Chondrocyte (in vitro differentiated cells): ENCODE measurements at regions not wholly inside any gene's neighbourhood (a gene's known extent, or its start where the extent isn't known, plus 50 kb on each side); places are given as distances from the start of the nearest gene placed in this dataset.

Source experiments
- DNase-seq: peaks from one replicate; pipeline ENCODE4 v3.0.0; 2021; ENCODE audit warnings: mixed read lengths, low spot score
- H3K27ac Mint-ChIP-seq: one replicate; pipeline ENCODE4 v1.8.0; 2021; ENCODE audit warnings: mild to moderate bottlenecking, moderate library complexity, mixed read lengths; ENCODE audit not compliant: unreplicated experiment
- H3K27me3 Mint-ChIP-seq: 2 replicates; pipeline ENCODE4 v1.8.0; 2021; ENCODE audit warnings: low read depth, mixed read lengths
- H3K36me3 Mint-ChIP-seq: 2 replicates; pipeline ENCODE4 v1.8.0; 2021; ENCODE audit warnings: low read depth, mixed read lengths
- H3K4me1 Mint-ChIP-seq: 2 replicates; pipeline ENCODE4 v1.8.0; 2021; ENCODE audit warnings: low read depth, mild to moderate bottlenecking, mixed read lengths
- H3K4me3 Mint-ChIP-seq: one replicate; pipeline ENCODE4 v1.8.0; 2021; ENCODE audit warnings: mild to moderate bottlenecking, moderate library complexity, mixed read lengths; ENCODE audit not compliant: unreplicated experiment
- H3K9me3 Mint-ChIP-seq: 2 replicates; pipeline ENCODE4 v1.8.0; 2021; ENCODE audit warnings: low read depth, mixed read lengths
- CTCF ChIP-seq: fragments of 200-600 bp; sonication (generic); IDR thresholded peaks from 2 replicates; pipeline ENCODE4 v1.5.0; 2021; ENCODE audit warnings: antibody characterized with exemption, mild to moderate bottlenecking, moderate library complexity

GRCh38 chr4:66655505-66655904 lies 889.8 kb downstream of the CENPC start:
- Mint-ChIP-seq H3K27ac (no peak overlapping the region), H3K9me3 (no peaks in the 10 kb centered on the region), H3K27me3 (no peaks in the 10 kb centered on the region), H3K36me3 (no peaks in the 10 kb centered on the region), H3K4me1 (peaks cover 13% of the 10 kb centered on the region), H3K4me3 (no peak overlapping the region)
- TF ChIP-seq CTCF = no peak
- DNase-seq = no peak

- Mint-ChIP-seq H3K9me3 (no peaks in the 10 kb centered on the region), H3K27ac (peak overlapping the region; percentile 60), H3K4me3 (no peak overlapping the region), H3K27me3 (no peaks in the 10 kb centered on the region), H3K4me1 (peaks cover 13% of the 10 kb centered on the region), H3K36me3 (no peaks in the 10 kb centered on the region)
- no peak for DNase-seq
- TF ChIP-seq CTCF = no peak
Measured at GRCh38 chr4:66653937-66654336, 891.4 kb downstream of the CENPC start.

- Mint-ChIP-seq H3K9me3 (no peaks in the 10 kb centered on the region), H3K27me3 (no peaks in the 10 kb centered on the region), H3K4me1 (peaks cover 28% of the 10 kb centered on the region), H3K36me3 (no peaks in the 10 kb centered on the region), H3K4me3 (no peak overlapping the region), H3K27ac (no peak overlapping the region)
- TF ChIP-seq CTCF = no peak
- no peak for DNase-seq
Measured at GRCh38 chr4:66649236-66649635, 896.1 kb downstream of the CENPC start.

GRCh38 chr4:66647926-66648325 lies 897.4 kb downstream of the CENPC start:
- no peak overlapping the region for H3K27ac Mint-ChIP-seq
- no peaks in the 10 kb centered on the region for H3K36me3 Mint-ChIP-seq
- TF ChIP-seq CTCF = no peak
- no peaks in the 10 kb centered on the region for H3K9me3 Mint-ChIP-seq
- no peak for DNase-seq
- peaks cover 25% of the 10 kb centered on the region for H3K4me1 Mint-ChIP-seq
- no peaks in the 10 kb centered on the region for H3K27me3 Mint-ChIP-seq
- H3K4me3 Mint-ChIP-seq = no peak overlapping the region

GRCh38 chr4:66647476-66647875 lies 897.8 kb downstream of the CENPC start:
- no peak overlapping the region for H3K4me3 Mint-ChIP-seq
- no peak overlapping the region for H3K27ac Mint-ChIP-seq
- DNase-seq = no peak
- H3K4me1 Mint-ChIP-seq = peaks cover 27% of the 10 kb centered on the region
- H3K9me3 Mint-ChIP-seq = no peaks in the 10 kb centered on the region
- no peaks in the 10 kb centered on the region for H3K27me3 Mint-ChIP-seq
- no peak for TF ChIP-seq CTCF
- no peaks in the 10 kb centered on the region for H3K36me3 Mint-ChIP-seq
